GM12878 (cell line): ENCODE measurements at regions not wholly inside any gene's neighbourhood (a gene's known extent, or its start where the extent isn't known, plus 50 kb on each side); places are given as distances from the start of the nearest gene placed in this dataset.

Experiments
- ATAC-seq: fragments of 200-7000 bp; cut with Tn5 transposase; 3 replicates; pipeline ENCODE4 v1.9.1; 2020; ENCODE audit warnings: mild to moderate bottlenecking, moderate library complexity
- BruUV-seq: library from RNA; stranded (reverse); fragments of 400-500 nt; replicated peaks from 2 replicates; lab custom pipeline; 2021; lab: Mats Ljungman, UMichigan
- CTCF ChIA-PET: fragments of 300-600 bp; sonication (Branson Sonifier 250); formaldehyde crosslinking; extraction: SDS; loops from one replicate; lab custom pipeline; 2021; ENCODE audit warnings: inconsistent platforms; lab: Yijun Ruan, JAX
- POLR2A ChIA-PET: fragments of 350-600 bp; formaldehyde crosslinking; extraction: SDS; loops from one replicate; lab custom pipeline; 2021; ENCODE audit warnings: inconsistent platforms; lab: Charles Lee
- RAD21 ChIA-PET: fragments of 300-600 bp; sonication (Branson Sonifier 250); formaldehyde crosslinking; loops from one replicate; lab custom pipeline; 2023; ENCODE audit warnings: antibody characterized with exemption; ENCODE audit not compliant: unreplicated experiment; lab: Charles Lee
- SMC1A ChIA-PET: fragments of 300-600 bp; sonication (Branson Sonifier 250); formaldehyde crosslinking; loops from one replicate; lab custom pipeline; 2023; ENCODE audit not compliant: unreplicated experiment, uncharacterized antibody; lab: Charles Lee
- DNase-seq: peaks from one replicate; pipeline ENCODE4 v3.0.0-alpha.2; 2011; ENCODE audit warnings: low read depth, low spot score
- FAIRE-seq: peaks from 3 replicates; lab custom pipeline; 2011; peaks lifted over from hg19 to GRCh38; lab: Jason Lieb, UNC
- H2AFZ ChIP-seq: 2 replicates; pipeline ENCODE4 v1.6.0; 2011; ENCODE audit warnings: low read depth, low read length, control low read depth; ENCODE audit not compliant: control insufficient read depth
- H3K27ac ChIP-seq: 2 replicates; pipeline ENCODE4 v1.5.1; 2011; ENCODE audit warnings: control low read depth; ENCODE audit not compliant: control insufficient read depth, insufficient read depth
- H3K27me3 ChIP-seq, 2 experiments: replicated peaks in 1 of 2; 2 replicates each; pipeline versions ENCODE4 v1.6.0 to v1.6.1; 2011; ENCODE audit warnings: low read length in 1 of 2; ENCODE audit not compliant: control insufficient read depth in 2 of 2, insufficient read depth in 2 of 2
- H3K36me3 ChIP-seq, 2 experiments: 2 replicates each; pipeline ENCODE4 v1.5.1; 2011; ENCODE audit warnings: low read length in 1 of 2; ENCODE audit not compliant: control insufficient read depth in 2 of 2, insufficient read depth in 2 of 2
- H3K4me1 ChIP-seq: 2 replicates; pipeline ENCODE4 v1.6.1; 2011; ENCODE audit warnings: mild to moderate bottlenecking, low read length, moderate library complexity, mixed read lengths; ENCODE audit not compliant: control insufficient read depth, insufficient read depth
- H3K4me2 ChIP-seq: 2 replicates; pipeline ENCODE4 v1.6.0; 2011; ENCODE audit warnings: control low read depth; ENCODE audit not compliant: control insufficient read depth, insufficient read depth
- H3K4me3 ChIP-seq: fragments of 200-600 bp; sonication (generic); 2 replicates; pipeline ENCODE4 v1.5.1; 2016
- H3K79me2 ChIP-seq: 2 replicates; pipeline ENCODE4 v1.6.0; 2011; ENCODE audit warnings: low read length; ENCODE audit not compliant: control insufficient read depth, insufficient read depth
- H3K9ac ChIP-seq: 2 replicates; pipeline ENCODE4 v1.8.0; 2011; ENCODE audit warnings: low read length, control low read depth, mixed read lengths; ENCODE audit not compliant: control insufficient read depth, insufficient read depth
- H3K9me3 ChIP-seq: replicated peaks from 3 replicates; pipeline ENCODE4 v1.5.1; 2011; ENCODE audit warnings: mild to moderate bottlenecking, low read length; ENCODE audit not compliant: control insufficient read depth, insufficient read depth
- H4K20me1 ChIP-seq: 2 replicates; pipeline ENCODE4 v1.6.0; 2011; ENCODE audit not compliant: control insufficient read depth, insufficient read depth
- CBX5 ChIP-seq: sonication (generic); IDR thresholded peaks from 2 replicates; pipeline ENCODE4 v1.6.1; 2016; ENCODE audit warnings: low read depth, moderate library complexity, mild to moderate bottlenecking, inconsistent platforms
- CEBPB ChIP-seq, 2 experiments: fragments of 150-350 bp in 1 of 2; IDR thresholded peaks; 2 replicates each; pipeline ENCODE4 v1.6.1; 2012 to 2014; ENCODE audit warnings: low read depth in 2 of 2, low read length in 2 of 2, borderline replicate concordance in 1 of 2, inconsistent platforms in 1 of 2
- CREM ChIP-seq: IDR thresholded peaks from 2 replicates; pipeline ENCODE4 v1.6.1; 2014; ENCODE audit warnings: antibody characterized with exemption, low read depth
- KLF5 ChIP-seq: fragments of 450-650 bp; IDR thresholded peaks from 2 replicates; pipeline ENCODE4 v1.6.1; 2014; ENCODE audit warnings: mild to moderate bottlenecking; ENCODE audit not compliant: partially characterized antibody
- NFIC ChIP-seq: IDR thresholded peaks from 2 replicates; pipeline ENCODE4 v1.6.1; 2012; ENCODE audit warnings: low read depth, mild to moderate bottlenecking, inconsistent platforms, low read length, moderate library complexity
- NR2C1 ChIP-seq: fragments of 450-650 bp; IDR thresholded peaks from 2 replicates; pipeline ENCODE4 v1.6.1; 2017; ENCODE audit warnings: antibody characterized with exemption, mild to moderate bottlenecking, moderate library complexity
- NR2F1 ChIP-seq: fragments of 450-650 bp; conservative IDR thresholded peaks from 2 replicates; pipeline ENCODE4 v1.6.1; 2017; ENCODE audit warnings: mild to moderate bottlenecking
- NRF1 ChIP-seq: conservative IDR thresholded peaks from 2 replicates; pipeline ENCODE4 v1.6.1; 2011; ENCODE audit warnings: mild to moderate bottlenecking, low read depth, low read length, improper control_type of control experiment
- SMAD1 ChIP-seq: fragments of 450-650 bp; IDR thresholded peaks from 2 replicates; pipeline ENCODE4 v1.6.1; 2018; ENCODE audit warnings: mild to moderate bottlenecking, low read depth; ENCODE audit not compliant: partially characterized antibody
- TAF1 ChIP-seq: IDR thresholded peaks from 2 replicates; pipeline ENCODE4 v1.6.1; 2011; ENCODE audit warnings: mild to moderate bottlenecking, low read depth, low read length, borderline replicate concordance
- WGBS: methylation state at CpG from one replicate; pipeline ENCODE4 v1.1.6; 2016; ENCODE audit warnings: low lambda C conversion rate; ENCODE audit not compliant: insufficient replicate concordance, insufficient coverage; ENCODE audit errors: missing lambda C conversion rate; 5-methylcytosine and 5-hydroxymethylcytosine counted together
- in situ Hi-C: fragments of 300-500 bp; cut with MboI; formaldehyde crosslinking; loops from 9 replicates; pipeline ENCODE4 v1.14.3; 2018; ENCODE audit warnings: mixed read lengths
- intact Hi-C: fragments of 100-400 bp; cut with micrococcal nuclease; formaldehyde crosslinking; loops from one replicate; pipeline ENCODE4 v1.14.2; 2022; ENCODE audit not compliant: unreplicated experiment
- TF ChIP-seq, protein P1 (sequence below): IDR thresholded peaks from 2 replicates; pipeline ENCODE4 v1.6.1; 2011; ENCODE audit warnings: low read depth, mild to moderate bottlenecking, low read length, moderate library complexity, borderline replicate concordance; ENCODE audit errors: extremely low read depth
- TF ChIP-seq, protein P2 (sequence below): IDR thresholded peaks from 2 replicates; pipeline ENCODE4 v1.6.1; 2011; ENCODE audit warnings: borderline replicate concordance, low read depth, mild to moderate bottlenecking, moderate library complexity, mixed read lengths, low read length; ENCODE audit not compliant: insufficient read depth; ENCODE audit errors: extremely low read length
- TF ChIP-seq, protein P3 (sequence below): IDR thresholded peaks from 2 replicates; pipeline ENCODE4 v1.6.1; 2012; ENCODE audit warnings: low read depth, low read length, improper control_type of control experiment
- TF ChIP-seq, protein P4 (sequence below): IDR thresholded peaks from 2 replicates; pipeline ENCODE4 v1.6.1; 2012; ENCODE audit warnings: mild to moderate bottlenecking, low read depth, low read length

DNA sequence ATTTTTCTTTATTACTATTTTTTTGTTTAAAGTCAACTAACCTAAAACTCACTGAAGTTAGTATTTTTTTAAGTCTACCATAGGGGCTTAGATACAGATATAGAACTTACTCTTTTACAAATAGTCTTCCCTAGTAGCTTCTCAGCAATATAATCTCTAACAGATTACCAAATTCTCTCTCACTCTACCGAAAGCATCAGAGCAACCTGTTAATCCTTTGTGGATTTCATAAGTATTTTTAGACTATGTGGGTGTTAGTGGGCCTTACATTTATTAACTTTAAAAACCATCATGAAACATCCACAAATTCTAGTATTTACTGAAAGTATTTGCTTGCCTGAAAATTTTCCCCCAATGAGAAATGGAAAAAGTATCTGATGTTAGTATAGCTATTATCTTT is 84.6 kb upstream of the TFPI start:
- ATAC-seq (no peak), FAIRE-seq (no peak), DNase-seq (no peak)
- Histone ChIP-seq H4K20me1 (no peaks in the 10 kb centered on the region), H3K4me2 (no peak overlapping the region), H3K9ac (no peak overlapping the region), H3K4me1 (no peaks in the 10 kb centered on the region), H3K4me3 (no peak overlapping the region), H3K27me3 (no peaks in the 10 kb centered on the region), H3K9me3 (no peaks in the 10 kb centered on the region), H3K36me3 (no peaks in the 10 kb centered on the region), H3K27ac (no peak overlapping the region), H3K79me2 (no peaks in the 10 kb centered on the region), H2AFZ (no peak overlapping the region)
- POLR2A ChIA-PET = no interaction called here
- SMC1A ChIA-PET = interaction anchor here (0.6 kb wide), 1 partner anchor 662 kb away, joined by 3 read pairs; no protein-coding TSS in a partner anchor
- CTCF ChIA-PET = no interaction called here
- in situ Hi-C loops (no loop called here), intact Hi-C loops (no loop called here)
- BruUV-seq = no TSS peak
- RAD21 ChIA-PET = no interaction called here
- 0% methylated on average over 1 of the region's 1 CpG for WGBS
- TF ChIP-seq SMAD1 (no peak), KLF5 (no peak), TAF1 (no peak), CEBPB (IDR thresholded peaks at IDR 0.05; ENCODE audit: borderline replicate concordance in 1 of 2, low read depth in 2 of 2, low read length in 2 of 2) (no peak), CBX5 (no peak), NRF1 (no peak), NFIC (no peak), NR2C1 (no peak), CREM (no peak), NR2F1 (no peak)
- TF ChIP-seq, protein P1, sequence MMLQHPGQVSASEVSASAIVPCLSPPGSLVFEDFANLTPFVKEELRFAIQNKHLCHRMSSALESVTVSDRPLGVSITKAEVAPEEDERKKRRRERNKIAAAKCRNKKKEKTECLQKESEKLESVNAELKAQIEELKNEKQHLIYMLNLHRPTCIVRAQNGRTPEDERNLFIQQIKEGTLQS = no peak
- TF ChIP-seq, protein P2, sequence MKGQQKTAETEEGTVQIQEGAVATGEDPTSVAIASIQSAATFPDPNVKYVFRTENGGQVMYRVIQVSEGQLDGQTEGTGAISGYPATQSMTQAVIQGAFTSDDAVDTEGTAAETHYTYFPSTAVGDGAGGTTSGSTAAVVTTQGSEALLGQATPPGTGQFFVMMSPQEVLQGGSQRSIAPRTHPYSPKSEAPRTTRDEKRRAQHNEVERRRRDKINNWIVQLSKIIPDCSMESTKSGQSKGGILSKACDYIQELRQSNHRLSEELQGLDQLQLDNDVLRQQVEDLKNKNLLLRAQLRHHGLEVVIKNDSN = no peak
- TF ChIP-seq, protein P3, sequence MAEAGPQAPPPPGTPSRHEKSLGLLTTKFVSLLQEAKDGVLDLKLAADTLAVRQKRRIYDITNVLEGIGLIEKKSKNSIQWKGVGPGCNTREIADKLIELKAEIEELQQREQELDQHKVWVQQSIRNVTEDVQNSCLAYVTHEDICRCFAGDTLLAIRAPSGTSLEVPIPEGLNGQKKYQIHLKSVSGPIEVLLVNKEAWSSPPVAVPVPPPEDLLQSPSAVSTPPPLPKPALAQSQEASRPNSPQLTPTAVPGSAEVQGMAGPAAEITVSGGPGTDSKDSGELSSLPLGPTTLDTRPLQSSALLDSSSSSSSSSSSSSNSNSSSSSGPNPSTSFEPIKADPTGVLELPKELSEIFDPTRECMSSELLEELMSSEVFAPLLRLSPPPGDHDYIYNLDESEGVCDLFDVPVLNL = no peak
- TF ChIP-seq, protein P4, sequence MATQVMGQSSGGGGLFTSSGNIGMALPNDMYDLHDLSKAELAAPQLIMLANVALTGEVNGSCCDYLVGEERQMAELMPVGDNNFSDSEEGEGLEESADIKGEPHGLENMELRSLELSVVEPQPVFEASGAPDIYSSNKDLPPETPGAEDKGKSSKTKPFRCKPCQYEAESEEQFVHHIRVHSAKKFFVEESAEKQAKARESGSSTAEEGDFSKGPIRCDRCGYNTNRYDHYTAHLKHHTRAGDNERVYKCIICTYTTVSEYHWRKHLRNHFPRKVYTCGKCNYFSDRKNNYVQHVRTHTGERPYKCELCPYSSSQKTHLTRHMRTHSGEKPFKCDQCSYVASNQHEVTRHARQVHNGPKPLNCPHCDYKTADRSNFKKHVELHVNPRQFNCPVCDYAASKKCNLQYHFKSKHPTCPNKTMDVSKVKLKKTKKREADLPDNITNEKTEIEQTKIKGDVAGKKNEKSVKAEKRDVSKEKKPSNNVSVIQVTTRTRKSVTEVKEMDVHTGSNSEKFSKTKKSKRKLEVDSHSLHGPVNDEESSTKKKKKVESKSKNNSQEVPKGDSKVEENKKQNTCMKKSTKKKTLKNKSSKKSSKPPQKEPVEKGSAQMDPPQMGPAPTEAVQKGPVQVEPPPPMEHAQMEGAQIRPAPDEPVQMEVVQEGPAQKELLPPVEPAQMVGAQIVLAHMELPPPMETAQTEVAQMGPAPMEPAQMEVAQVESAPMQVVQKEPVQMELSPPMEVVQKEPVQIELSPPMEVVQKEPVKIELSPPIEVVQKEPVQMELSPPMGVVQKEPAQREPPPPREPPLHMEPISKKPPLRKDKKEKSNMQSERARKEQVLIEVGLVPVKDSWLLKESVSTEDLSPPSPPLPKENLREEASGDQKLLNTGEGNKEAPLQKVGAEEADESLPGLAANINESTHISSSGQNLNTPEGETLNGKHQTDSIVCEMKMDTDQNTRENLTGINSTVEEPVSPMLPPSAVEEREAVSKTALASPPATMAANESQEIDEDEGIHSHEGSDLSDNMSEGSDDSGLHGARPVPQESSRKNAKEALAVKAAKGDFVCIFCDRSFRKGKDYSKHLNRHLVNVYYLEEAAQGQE = no peak
